H1 (cell line): ENCODE measurements at regions not wholly inside any gene's neighbourhood (a gene's known extent, or its start where the extent isn't known, plus 50 kb on each side); places are given as distances from the start of the nearest gene placed in this dataset.

ENCODE experiments used
- CHD7 ChIP-seq: fragments of 300-600 bp; sonication (generic); IDR thresholded peaks from 2 replicates; pipeline ENCODE4 v1.7.1; 2012; ENCODE audit warnings: low read length, moderate library complexity, mild to moderate bottlenecking, inconsistent platforms; ENCODE audit not compliant: insufficient replicate concordance
- TAF7 ChIP-seq: optimal IDR thresholded peaks from 2 replicates; pipeline ENCODE3; 2011; ENCODE audit warnings: low read depth, mild to moderate bottlenecking, inconsistent platforms, low read length, moderate library complexity, borderline replicate concordance

GRCh38 chr10:90373911-90374310 lies 483.9 kb downstream of the HTR7 start (continued):
- no peak for TF ChIP-seq CHD7
- no peak for TF ChIP-seq TAF7
